ENCODE measurements at regions not wholly inside any gene's neighbourhood (a gene's known extent, or its start where the extent isn't known, plus 50 kb on each side); places are given as distances from the start of the nearest gene placed in this dataset.

DNA sequence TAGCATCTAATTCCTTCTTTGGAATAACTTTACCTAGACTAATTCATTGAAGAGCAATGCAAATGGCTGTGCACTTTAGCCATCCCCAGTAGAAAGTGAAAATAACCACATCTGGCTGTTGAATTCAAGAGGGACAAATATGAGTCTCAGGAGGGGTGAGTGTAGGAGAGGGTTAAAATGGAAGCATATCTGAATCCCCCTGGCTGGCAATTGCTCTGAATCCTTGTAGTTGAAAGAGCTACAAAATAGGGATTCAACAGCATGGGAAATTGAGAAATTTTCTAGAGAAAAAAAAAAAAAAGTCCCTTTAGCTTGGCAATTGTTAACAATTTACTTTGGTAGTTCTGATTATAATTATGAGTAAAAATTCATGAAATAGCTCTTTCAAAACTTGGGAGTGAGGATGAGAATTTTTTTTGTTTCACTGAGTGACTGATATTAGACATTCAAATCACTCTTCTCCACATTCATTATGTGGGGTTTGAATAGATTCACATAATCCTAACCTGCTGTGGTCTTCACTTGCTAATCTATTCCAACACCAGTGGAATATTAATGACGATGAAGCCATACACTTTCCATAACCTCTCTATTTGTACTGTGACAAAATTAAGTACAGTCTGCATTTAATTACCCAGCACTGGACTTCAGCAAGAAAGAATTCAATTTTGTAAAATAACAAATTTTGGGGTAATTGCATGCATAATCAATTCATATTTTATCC is 569.0 kb upstream of the MCTP2 start:
- TF ChIP-seq, protein P1, sequence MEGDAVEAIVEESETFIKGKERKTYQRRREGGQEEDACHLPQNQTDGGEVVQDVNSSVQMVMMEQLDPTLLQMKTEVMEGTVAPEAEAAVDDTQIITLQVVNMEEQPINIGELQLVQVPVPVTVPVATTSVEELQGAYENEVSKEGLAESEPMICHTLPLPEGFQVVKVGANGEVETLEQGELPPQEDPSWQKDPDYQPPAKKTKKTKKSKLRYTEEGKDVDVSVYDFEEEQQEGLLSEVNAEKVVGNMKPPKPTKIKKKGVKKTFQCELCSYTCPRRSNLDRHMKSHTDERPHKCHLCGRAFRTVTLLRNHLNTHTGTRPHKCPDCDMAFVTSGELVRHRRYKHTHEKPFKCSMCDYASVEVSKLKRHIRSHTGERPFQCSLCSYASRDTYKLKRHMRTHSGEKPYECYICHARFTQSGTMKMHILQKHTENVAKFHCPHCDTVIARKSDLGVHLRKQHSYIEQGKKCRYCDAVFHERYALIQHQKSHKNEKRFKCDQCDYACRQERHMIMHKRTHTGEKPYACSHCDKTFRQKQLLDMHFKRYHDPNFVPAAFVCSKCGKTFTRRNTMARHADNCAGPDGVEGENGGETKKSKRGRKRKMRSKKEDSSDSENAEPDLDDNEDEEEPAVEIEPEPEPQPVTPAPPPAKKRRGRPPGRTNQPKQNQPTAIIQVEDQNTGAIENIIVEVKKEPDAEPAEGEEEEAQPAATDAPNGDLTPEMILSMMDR (IDR thresholded peaks at IDR 0.05) = no peak
- TF ChIP-seq POLR2A (IDR thresholded peaks at IDR 0.05) = no peak

All from testis (tissue), 2 donors.